Colon (tissue), 2 donors: ENCODE measurements at regions not wholly inside any gene's neighbourhood (a gene's known extent, or its start where the extent isn't known, plus 50 kb on each side); places are given as distances from the start of the nearest gene placed in this dataset.
A peak's percentile ranks its signal among the peaks of the same experiment; 100 is the strongest.

Source experiments
- FAIRE-seq: peaks from 2 replicates; lab custom pipeline; 2012; peaks lifted over from hg19 to GRCh38; lab: Jason Lieb, UNC
- donor health status: control.
- donor health status: control.

GRCh38 chr18:5639131-5639530, 95.3 kb upstream of the EPB41L3 start:
- FAIRE-seq: no peak

GRCh38 chr18:5632041-5632440, 88.2 kb upstream of the EPB41L3 start:
- FAIRE-seq: no peak

GRCh38 chr18:5630900-5631413, 87.2 kb upstream of the EPB41L3 start:
- FAIRE-seq: no peak

GRCh38 chr18:5630057-5630899, 86.5 kb upstream of the EPB41L3 start:
- no peak for FAIRE-seq

- FAIRE-seq: no peak
Measured at GRCh38 chr18:5628512-5629255, 84.9 kb upstream of the EPB41L3 start.

GRCh38 chr18:5627776-5628511, 84.1 kb upstream of the EPB41L3 start:
- FAIRE-seq: no peak

- no peak for FAIRE-seq
Measured at GRCh38 chr18:5626130-5626880, 82.5 kb upstream of the EPB41L3 start.

GRCh38 chr18:5625076-5625475, 81.3 kb upstream of the EPB41L3 start:
- FAIRE-seq: no peak

- no peak for FAIRE-seq
Measured at GRCh38 chr18:5622905-5623304, 79.1 kb upstream of the EPB41L3 start.

- no peak for FAIRE-seq
Measured at GRCh38 chr18:5620289-5620688, 76.5 kb upstream of the EPB41L3 start.

GRCh38 chr18:5619376-5619775, 75.6 kb upstream of the EPB41L3 start:
- FAIRE-seq: no peak

- no peak for FAIRE-seq
Measured at GRCh38 chr18:5618047-5618688, 74.4 kb upstream of the EPB41L3 start.

- FAIRE-seq: no peak
Measured at GRCh38 chr18:5611221-5611620, 67.4 kb upstream of the EPB41L3 start.

- FAIRE-seq: no peak
Measured at GRCh38 chr18:5608846-5609245, 65.0 kb upstream of the EPB41L3 start.

GRCh38 chr18:5606951-5607350, 63.2 kb upstream of the EPB41L3 start:
- FAIRE-seq: no peak

- FAIRE-seq: no peak
Measured at GRCh38 chr18:5604778-5605177, 61.0 kb upstream of the EPB41L3 start.

GRCh38 chr18:5603153-5603552, 59.4 kb upstream of the EPB41L3 start:
- FAIRE-seq: no peak

- FAIRE-seq: no peak
Measured at GRCh38 chr18:5601188-5601624, 57.4 kb upstream of the EPB41L3 start.

GRCh38 chr18:5600378-5601071, 56.7 kb upstream of the EPB41L3 start:
- peak; percentile 73 for FAIRE-seq

GRCh38 chr18:5596585-5596984, 52.8 kb upstream of the EPB41L3 start:
- FAIRE-seq: no peak
